Sigmoid colon (tissue), 6 donors: ENCODE measurements at regions not wholly inside any gene's neighbourhood (a gene's known extent, or its start where the extent isn't known, plus 50 kb on each side); places are given as distances from the start of the nearest gene placed in this dataset.

Experiments
- DNase-seq: peaks from one replicate; pipeline ENCODE4 v3.0.0-alpha.2; 2019
- H3K27ac ChIP-seq, 4 donors: fragments of 200-600 bp; sonication (generic); one replicate each; pipeline ENCODE4 v1.5.1; 2016 to 2019; ENCODE audit warnings: mild to moderate bottlenecking in 1 of 4
- H3K27me3 ChIP-seq, 3 donors: fragments of 200-600 bp; sonication (generic); one replicate each; pipeline ENCODE4 v1.5.1; 2019; ENCODE audit warnings: mild to moderate bottlenecking in 1 of 3
- H3K36me3 ChIP-seq, 4 donors: fragments of 200-600 bp; sonication (generic); one replicate each; pipeline ENCODE4 v1.5.1; 2016 to 2019
- H3K4me1 ChIP-seq, 4 donors: fragments of 200-600 bp; sonication (generic); one replicate each; pipeline ENCODE4 v1.5.1; 2017 to 2019
- H3K4me3 ChIP-seq, 4 donors: fragments of 200-600 bp; sonication (generic); one replicate each; pipeline ENCODE4 v1.5.1; 2017 to 2019; ENCODE audit warnings: mild to moderate bottlenecking in 2 of 4, moderate library complexity in 1 of 4
- H3K9me3 ChIP-seq, 4 donors: fragments of 200-600 bp in 3 of 4; sonication (generic) in 3 of 4; one replicate each; pipeline versions ENCODE4 v1.5.1 to v1.6.1; 2013 to 2019
- CTCF ChIP-seq, 4 experiments: fragments of 450-650 bp in 3 of 4; fragments of 200-600 bp in 1 of 4; IDR thresholded peaks; one replicate each; pipeline ENCODE4 v1.5.1; 2016 to 2019; ENCODE audit warnings: antibody characterized with exemption in 4 of 4, mild to moderate bottlenecking in 3 of 4, moderate library complexity in 2 of 4
- EP300 ChIP-seq, 4 donors: sonication (generic); formaldehyde crosslinking; IDR thresholded peaks; one replicate each; pipeline ENCODE4 v1.6.1; 2017; ENCODE audit warnings: antibody characterized with exemption in 4 of 4
- POLR2A ChIP-seq, 2 donors: fragments of 450-650 bp; IDR thresholded peaks; one replicate each; pipeline ENCODE4 v1.6.1; 2016; ENCODE audit warnings: antibody characterized with exemption in 2 of 2, mild to moderate bottlenecking in 2 of 2, moderate library complexity in 2 of 2
- POLR2AphosphoS5 ChIP-seq, 4 donors: sonication (generic); formaldehyde crosslinking; IDR thresholded peaks; one replicate each; pipeline ENCODE4 v1.6.1; 2017; ENCODE audit warnings: antibody characterized with exemption in 4 of 4
- WGBS, 2 donors: extraction: QIAGEN DNeasy Blood & Tissue Kit; methylation state at CpG; one replicate each; pipeline ENCODE4 v1.1.7; 2013; 5-methylcytosine and 5-hydroxymethylcytosine counted together
- intact Hi-C: fragments of 100-400 bp; cut with DNase I; formaldehyde crosslinking; loops from one replicate; pipeline ENCODE4 v1.15.1; 2023
- donor health status: healthy with polysubstance abuse.
- donor health status: healthy.

- no peaks in the 10 kb centered on the region for H3K36me3 ChIP-seq
- H3K27ac ChIP-seq, result no peak overlapping the region
- intact Hi-C loops, result no loop called here
- H3K27me3 ChIP-seq, result no peaks in the 10 kb centered on the region
- TF ChIP-seq POLR2AphosphoS5 (IDR thresholded peaks at IDR 0.05), result no peak
- TF ChIP-seq POLR2A (IDR thresholded peaks at IDR 0.05), result no peak
- no peak for TF ChIP-seq CTCF (IDR thresholded peaks at IDR 0.05)
- no peak for TF ChIP-seq EP300 (IDR thresholded peaks at IDR 0.05)
- 87 to 92% methylated on average over 11 of the region's 11 CpGs for WGBS, 2 donors
- H3K9me3 ChIP-seq, result no peaks in the 10 kb centered on the region
- H3K4me1 ChIP-seq, result peaks cover 0 to 9% (median 3%) of the 10 kb centered on the region in 4 donors
- no peak for DNase-seq
- no peak overlapping the region for H3K4me3 ChIP-seq
Observed at GRCh38 chr12:46892034-46892705, 66.4 kb upstream of the SLC38A4 start.

GRCh38 chr12:46892887-46893286 lies 67.1 kb upstream of the SLC38A4 start:
- Histone ChIP-seq H3K4me1 (peaks cover 0 to 9% (median 3%) of the 10 kb centered on the region in 4 donors), H3K27ac (no peak overlapping the region), H3K4me3 (no peak overlapping the region), H3K36me3 (no peaks in the 10 kb centered on the region), H3K27me3 (no peaks in the 10 kb centered on the region), H3K9me3 (no peaks in the 10 kb centered on the region)
- WGBS, 2 donors, result 14 to 56% methylated on average over 4 of the region's 4 CpGs
- intact Hi-C loops, result no loop called here
- no peak for DNase-seq
- no peak for TF ChIP-seq POLR2AphosphoS5 (IDR thresholded peaks at IDR 0.05)
- no peak for TF ChIP-seq EP300 (IDR thresholded peaks at IDR 0.05)

- Histone ChIP-seq H3K4me1 (peaks cover 0 to 9% (median 3%) of the 10 kb centered on the region in 4 donors), H3K27ac (no peak overlapping the region), H3K27me3 (no peaks in the 10 kb centered on the region), H3K9me3 (no peaks in the 10 kb centered on the region), H3K36me3 (no peaks in the 10 kb centered on the region), H3K4me3 (no peak overlapping the region)
- TF ChIP-seq POLR2AphosphoS5 (IDR thresholded peaks at IDR 0.05) (no peak), EP300 (IDR thresholded peaks at IDR 0.05) (no peak), POLR2A (IDR thresholded peaks at IDR 0.05) (no peak), CTCF (IDR thresholded peaks at IDR 0.05) (no peak)
- intact Hi-C loops, result no loop called here
- no peak for DNase-seq
- WGBS, 2 donors, result 92 to 96% methylated on average over 1 of the region's 1 CpG
Observed at GRCh38 chr12:46893434-46893833, 67.6 kb upstream of the SLC38A4 start.

- WGBS, 2 donors, result 50 to 54% methylated on average over 3 of the region's 3 CpGs
- no peak overlapping the region for H3K4me3 ChIP-seq
- H3K27me3 ChIP-seq, result no peaks in the 10 kb centered on the region
- intact Hi-C loops, result no loop called here
- H3K9me3 ChIP-seq, result no peaks in the 10 kb centered on the region
- H3K36me3 ChIP-seq, result no peaks in the 10 kb centered on the region
- H3K4me1 ChIP-seq, result peaks cover 0 to 9% (median 3%) of the 10 kb centered on the region in 4 donors
- no peak for DNase-seq
- no peak overlapping the region for H3K27ac ChIP-seq
- TF ChIP-seq POLR2AphosphoS5 (IDR thresholded peaks at IDR 0.05) (no peak), CTCF (IDR thresholded peaks at IDR 0.05) (no peak), POLR2A (IDR thresholded peaks at IDR 0.05) (no peak), EP300 (IDR thresholded peaks at IDR 0.05) (no peak)
Observed at GRCh38 chr12:46895726-46896125, 69.9 kb upstream of the SLC38A4 start.

- WGBS, 2 donors, result 0% methylated on average over 1 of the region's 1 CpG
- no peak for DNase-seq
- TF ChIP-seq POLR2A (IDR thresholded peaks at IDR 0.05) (no peak), CTCF (IDR thresholded peaks at IDR 0.05) (no peak), EP300 (IDR thresholded peaks at IDR 0.05) (no peak), POLR2AphosphoS5 (IDR thresholded peaks at IDR 0.05) (no peak)
- Histone ChIP-seq H3K9me3 (no peaks in the 10 kb centered on the region), H3K4me3 (no peak overlapping the region), H3K27ac (no peak overlapping the region), H3K4me1 (no peaks in the 10 kb centered on the region), H3K36me3 (no peaks in the 10 kb centered on the region), H3K27me3 (no peaks in the 10 kb centered on the region)
- intact Hi-C loops, result loop anchor here (1.0 kb wide), 1 partner anchor 20 kb away; no protein-coding TSS in a partner anchor
Observed at GRCh38 chr12:46896680-46897079, 70.9 kb upstream of the SLC38A4 start.
